ENCODE measurements at regions not wholly inside any gene's neighbourhood (a gene's known extent, or its start where the extent isn't known, plus 50 kb on each side); places are given as distances from the start of the nearest gene placed in this dataset.

- no peaks in the 10 kb centered on the region for H3K9me3 ChIP-seq
- no peak overlapping the region for H3K4me3 ChIP-seq
- no peaks in the 10 kb centered on the region for H3K36me3 ChIP-seq
- H3K4me1 ChIP-seq, result no peaks in the 10 kb centered on the region
- no peak for TF ChIP-seq CTCF (IDR thresholded peaks at IDR 0.05)
- no peak for TF ChIP-seq POLR2A (IDR thresholded peaks at IDR 0.05)
- no peaks in the 10 kb centered on the region for H3K27me3 ChIP-seq
- intact Hi-C loops (cut with DNase I; ENCODE audit: low total_unique reads), result no loop called here
- no peak overlapping the region for H3K27ac ChIP-seq
- no peak for DNase-seq
Observed at GRCh38 chr14:38129705-38130104, 78.0 kb upstream of the SSTR1 start.

- Histone ChIP-seq H3K9me3 (no peaks in the 10 kb centered on the region), H3K4me3 (no peak overlapping the region), H3K27ac (no peak overlapping the region), H3K27me3 (no peaks in the 10 kb centered on the region), H3K36me3 (no peaks in the 10 kb centered on the region), H3K4me1 (no peaks in the 10 kb centered on the region)
- intact Hi-C loops (cut with DNase I; ENCODE audit: low total_unique reads), result no loop called here
- no peak for TF ChIP-seq CTCF (IDR thresholded peaks at IDR 0.05)
- no peak for TF ChIP-seq POLR2A (IDR thresholded peaks at IDR 0.05)
- no peak for DNase-seq
Observed at GRCh38 chr14:38134416-38135030, 73.2 kb upstream of the SSTR1 start.

GRCh38 chr14:38135106-38135867 is 72.4 kb upstream of the SSTR1 start:
- no peaks in the 10 kb centered on the region for H3K27me3 ChIP-seq
- H3K36me3 ChIP-seq, result no peaks in the 10 kb centered on the region
- TF ChIP-seq CTCF (IDR thresholded peaks at IDR 0.05), result no peak
- TF ChIP-seq POLR2A (IDR thresholded peaks at IDR 0.05), result no peak
- H3K4me1 ChIP-seq, result no peaks in the 10 kb centered on the region
- no peaks in the 10 kb centered on the region for H3K9me3 ChIP-seq
- intact Hi-C loops (cut with DNase I; ENCODE audit: low total_unique reads), result no loop called here
- no peak for DNase-seq
- no peak overlapping the region for H3K4me3 ChIP-seq
- no peak overlapping the region for H3K27ac ChIP-seq

- DNase-seq, result no peak
- Histone ChIP-seq H3K36me3 (no peaks in the 10 kb centered on the region), H3K9me3 (no peaks in the 10 kb centered on the region), H3K27ac (no peak overlapping the region), H3K4me3 (no peak overlapping the region), H3K27me3 (no peaks in the 10 kb centered on the region), H3K4me1 (no peaks in the 10 kb centered on the region)
- TF ChIP-seq CTCF (IDR thresholded peaks at IDR 0.05), result no peak
- no peak for TF ChIP-seq POLR2A (IDR thresholded peaks at IDR 0.05)
- intact Hi-C loops (cut with DNase I; ENCODE audit: low total_unique reads), result no loop called here
Observed at GRCh38 chr14:38137005-38137404, 70.7 kb upstream of the SSTR1 start.

- DNase-seq, result no peak
- H3K27me3 ChIP-seq, result no peaks in the 10 kb centered on the region
- intact Hi-C loops (cut with DNase I; ENCODE audit: low total_unique reads), result no loop called here
- H3K36me3 ChIP-seq, result no peaks in the 10 kb centered on the region
- H3K4me3 ChIP-seq, result no peak overlapping the region
- no peaks in the 10 kb centered on the region for H3K9me3 ChIP-seq
- H3K27ac ChIP-seq, result no peak overlapping the region
- no peaks in the 10 kb centered on the region for H3K4me1 ChIP-seq
- TF ChIP-seq POLR2A (IDR thresholded peaks at IDR 0.05) (no peak), CTCF (IDR thresholded peaks at IDR 0.05) (no peak)
Observed at GRCh38 chr14:38138473-38139138, 69.1 kb upstream of the SSTR1 start.

Measured in uterus (tissue), 3 donors.